NCI-H146 treated with DMSO at 0.1 percent for 48 hours (cell line): ENCODE measurements at regions not wholly inside any gene's neighbourhood (a gene's known extent, or its start where the extent isn't known, plus 50 kb on each side); places are given as distances from the start of the nearest gene placed in this dataset.
"Not testable (repeated sequence)": the region's sequence is repeated elsewhere in the genome, so short reads cannot be mapped to it uniquely, and the experiment has no call there.

Experiments used
- DNase-seq: peaks from one replicate; lab custom pipeline; 2025; ENCODE audit not compliant: unreplicated experiment; lab: John Stamatoyannopoulos, UW

DNA sequence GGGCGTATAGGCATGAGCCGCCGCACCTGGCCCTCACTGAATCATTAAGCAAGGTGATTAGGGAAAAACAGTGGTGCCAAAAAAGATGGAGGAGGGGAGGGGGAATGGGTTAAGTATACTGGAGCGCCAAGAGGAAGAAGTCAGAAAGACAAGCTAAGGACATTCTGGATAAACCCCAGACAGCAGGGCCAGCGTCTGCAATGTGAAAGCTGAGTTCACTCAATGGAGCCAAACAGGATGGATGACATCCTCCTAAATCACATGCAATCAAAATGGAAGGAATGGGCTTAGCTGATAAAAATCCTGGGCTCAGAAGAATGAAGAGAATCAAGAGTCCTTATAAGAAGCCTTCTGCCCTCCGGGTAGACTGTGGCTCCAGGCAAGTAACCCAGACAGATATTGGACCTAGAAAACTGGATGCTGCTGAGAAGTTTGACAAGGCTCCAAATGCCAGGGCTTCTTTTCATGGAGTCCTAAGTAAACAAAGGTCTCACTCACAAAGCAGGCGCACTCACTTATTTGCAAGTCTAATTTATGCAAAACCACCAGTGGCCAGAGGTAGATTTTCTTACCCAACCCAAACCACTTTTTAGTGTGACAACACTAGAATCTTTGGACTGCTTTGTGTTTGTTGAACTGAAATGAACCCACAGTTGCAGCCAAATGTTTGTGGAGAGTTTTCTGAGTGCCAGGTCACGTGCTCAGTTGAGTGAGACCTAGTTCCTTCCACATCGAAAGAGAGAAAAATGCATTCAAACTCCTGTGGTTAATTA is 519.1 kb upstream of the AUTS2 start:
- no peak for DNase-seq

DNA sequence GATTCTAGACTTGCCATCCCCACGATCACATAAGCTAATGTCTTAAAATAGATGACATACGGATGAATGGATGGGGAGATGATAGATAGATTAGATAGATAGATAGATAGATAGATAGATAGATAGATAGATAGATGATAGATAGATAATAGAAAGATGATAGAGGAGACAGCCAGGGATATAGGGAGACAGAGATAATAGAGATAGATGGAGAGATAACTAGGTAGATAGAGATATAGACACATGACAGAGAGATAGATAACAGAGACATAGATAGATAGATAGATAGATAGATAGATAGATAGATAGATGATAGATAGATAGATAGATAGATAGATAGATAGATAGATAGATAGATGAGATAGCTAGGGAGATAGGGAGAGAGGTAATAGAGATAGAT is 511.0 kb upstream of the AUTS2 start:
- DNase-seq = not testable (repeated sequence)

DNA sequence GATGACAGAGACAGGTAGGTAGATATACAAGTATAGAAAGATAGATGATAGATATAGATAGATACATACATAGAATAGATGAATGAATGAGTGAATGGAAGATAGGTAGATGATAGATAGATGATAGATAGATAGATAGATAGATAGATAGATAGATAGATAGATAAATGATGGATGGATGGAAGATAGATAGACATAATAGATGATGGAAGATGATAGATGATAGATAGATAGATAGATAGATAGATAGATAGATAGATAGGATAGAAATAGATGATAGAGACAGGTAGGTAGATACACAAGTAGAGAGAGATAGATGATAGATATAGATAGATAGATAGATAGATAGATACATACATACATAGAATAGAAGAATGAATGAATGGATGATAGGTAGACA is 510.1 kb upstream of the AUTS2 start:
- no peak for DNase-seq

DNA sequence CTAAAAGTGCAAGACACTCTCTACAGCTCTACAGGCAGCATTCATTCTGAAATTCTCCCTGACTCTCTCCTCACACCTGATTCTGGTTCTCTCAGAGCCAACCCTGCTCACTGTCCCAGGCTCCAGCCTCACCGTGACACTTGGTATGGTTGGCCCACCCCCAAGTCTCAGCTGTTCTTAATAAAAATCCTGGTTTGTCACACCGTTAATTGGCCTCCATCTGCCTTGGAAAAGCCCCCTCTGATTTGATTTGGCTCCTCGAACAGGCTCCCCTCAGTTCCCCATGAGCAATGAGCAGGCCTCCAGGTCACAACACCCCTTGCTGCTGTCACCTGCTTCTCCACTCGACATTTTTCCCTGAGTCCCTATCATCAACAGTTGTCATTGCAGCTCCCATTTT is 507.3 kb upstream of the AUTS2 start:
- DNase-seq = no peak

DNA sequence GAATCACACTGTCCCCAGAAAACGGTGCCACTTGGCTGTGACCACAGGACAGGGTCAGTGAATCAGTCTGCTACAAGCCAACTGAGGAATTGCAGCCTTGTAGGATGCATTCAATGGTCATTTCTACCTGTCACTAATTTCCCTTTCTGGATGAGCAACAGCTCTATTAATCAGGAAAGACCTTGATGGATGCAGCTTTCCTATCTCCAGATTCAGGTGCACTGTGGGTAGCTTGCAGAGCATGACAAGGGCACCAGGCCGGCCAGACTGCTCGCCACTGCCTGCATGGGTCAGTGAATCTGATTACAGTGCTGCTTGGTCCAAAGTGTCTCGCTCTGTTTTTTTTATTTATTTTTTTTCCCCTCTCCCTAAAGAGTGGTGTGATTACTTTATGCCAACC is 506.8 kb upstream of the AUTS2 start:
- no peak for DNase-seq

DNA sequence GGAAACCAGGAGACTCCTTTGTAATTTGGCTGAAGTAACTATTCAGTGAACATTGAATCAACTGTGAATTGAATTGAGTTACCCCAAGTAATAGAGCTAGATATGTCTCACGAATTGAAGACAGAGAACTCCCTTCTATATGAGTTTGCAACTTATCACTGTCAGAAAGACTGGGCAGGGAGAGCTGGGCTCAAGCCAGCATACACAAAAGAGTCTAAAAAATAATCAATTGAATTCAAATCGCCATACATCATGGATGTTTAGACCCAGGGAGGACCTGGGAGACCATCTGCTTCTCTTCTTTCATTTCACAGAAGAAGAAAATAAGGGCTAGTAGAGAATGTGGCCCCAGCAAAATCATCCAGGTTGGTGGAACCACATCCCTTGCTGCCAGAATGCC is 503.1 kb upstream of the AUTS2 start:
- no peak for DNase-seq

DNA sequence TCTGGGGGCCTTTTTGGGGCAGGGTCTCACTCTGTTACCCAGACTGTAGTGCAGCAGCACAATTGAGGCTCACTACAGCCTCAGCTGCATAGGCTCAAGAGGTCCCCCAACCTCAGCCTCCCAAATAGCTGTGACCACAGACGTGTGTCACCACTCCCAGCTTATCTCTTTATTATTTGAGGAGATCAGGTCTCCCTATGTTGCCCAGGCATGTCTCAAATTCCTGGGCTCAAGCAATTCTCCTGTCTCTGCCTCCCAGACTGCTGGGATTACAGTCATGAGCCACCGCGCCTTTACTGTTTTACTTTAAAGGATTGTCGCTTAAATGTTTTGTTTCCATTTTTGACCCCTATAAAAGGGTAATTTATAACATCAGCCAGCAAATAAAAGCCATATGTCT is 502.6 kb upstream of the AUTS2 start:
- no peak for DNase-seq

DNA sequence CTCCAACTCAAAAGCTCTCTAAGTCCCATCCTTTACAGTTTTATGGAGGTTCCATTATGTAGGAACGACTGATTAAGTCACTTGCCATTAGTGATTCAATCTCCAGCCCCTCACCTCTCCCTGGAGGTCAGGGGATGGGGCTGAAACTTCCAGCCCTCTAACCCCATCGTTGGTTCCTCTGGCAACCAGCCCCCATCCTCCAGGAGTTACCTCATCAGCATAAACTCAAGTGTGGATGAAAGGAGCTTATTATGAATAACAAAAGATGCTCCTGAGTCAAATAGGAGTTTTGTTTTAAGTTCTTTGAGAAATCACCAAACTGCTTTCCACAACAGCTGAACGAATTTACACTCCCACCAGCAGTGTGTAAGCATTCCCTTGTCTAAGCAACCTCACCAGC is 494.3 kb upstream of the AUTS2 start:
- DNase-seq = no peak

DNA sequence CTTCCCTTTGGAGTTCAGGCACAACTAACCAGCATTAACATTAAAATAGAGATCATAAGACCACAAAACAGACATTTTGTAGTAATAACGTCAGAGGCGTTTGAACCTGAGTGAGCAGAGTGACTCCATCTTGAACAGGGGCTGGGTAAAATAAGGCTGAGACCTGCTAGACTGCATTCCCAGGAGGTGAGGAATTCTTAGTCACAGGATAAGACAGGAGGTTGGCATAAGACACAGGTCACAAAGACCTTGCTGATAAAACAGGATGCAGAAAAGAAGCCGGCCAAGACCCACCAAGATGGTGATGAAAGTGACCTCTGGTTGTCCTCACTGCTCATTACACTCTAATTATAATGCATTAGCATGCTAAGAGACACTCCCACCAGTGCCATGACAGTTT is 493.2 kb upstream of the AUTS2 start:
- no peak for DNase-seq

DNA sequence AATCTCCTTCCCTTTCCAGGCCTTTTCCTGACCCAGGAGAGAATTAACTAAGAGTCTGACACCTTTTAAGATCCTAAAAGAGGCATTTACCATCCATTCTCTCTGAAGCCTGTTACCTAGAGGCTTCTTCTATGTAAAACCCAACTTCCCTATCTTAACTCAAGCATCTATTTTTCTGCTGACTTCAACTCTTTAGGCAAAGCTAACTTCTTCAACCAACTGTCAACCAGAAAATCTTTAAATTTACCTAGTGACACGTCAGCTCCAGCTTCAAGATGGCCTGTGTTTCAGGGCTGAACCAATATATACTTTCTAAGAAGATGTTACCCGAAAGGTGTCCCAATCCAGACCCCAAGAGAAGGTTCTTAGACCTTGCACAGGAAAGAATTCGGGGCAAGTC is 492.3 kb upstream of the AUTS2 start:
- no peak for DNase-seq

DNA sequence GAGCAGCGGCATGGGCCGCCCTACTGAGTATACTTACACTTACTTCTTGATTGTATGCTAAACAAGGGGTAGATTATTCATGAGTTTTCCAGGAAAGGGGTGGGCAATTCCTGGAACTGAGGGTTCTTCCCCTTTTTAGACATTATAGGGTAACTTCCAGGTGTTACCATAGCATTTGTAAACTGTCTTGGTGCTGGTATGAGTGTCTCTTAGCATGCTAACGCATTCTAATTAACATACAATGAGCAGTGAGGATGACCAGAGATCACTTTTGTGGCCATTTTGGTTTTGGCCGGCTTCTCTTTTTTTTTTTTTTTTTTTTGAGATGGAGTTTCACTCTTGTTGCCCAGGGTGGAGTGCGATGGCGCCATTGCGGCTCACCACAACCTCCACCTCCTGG is 491.8 kb upstream of the AUTS2 start:
- DNase-seq = not testable (repeated sequence)

DNA sequence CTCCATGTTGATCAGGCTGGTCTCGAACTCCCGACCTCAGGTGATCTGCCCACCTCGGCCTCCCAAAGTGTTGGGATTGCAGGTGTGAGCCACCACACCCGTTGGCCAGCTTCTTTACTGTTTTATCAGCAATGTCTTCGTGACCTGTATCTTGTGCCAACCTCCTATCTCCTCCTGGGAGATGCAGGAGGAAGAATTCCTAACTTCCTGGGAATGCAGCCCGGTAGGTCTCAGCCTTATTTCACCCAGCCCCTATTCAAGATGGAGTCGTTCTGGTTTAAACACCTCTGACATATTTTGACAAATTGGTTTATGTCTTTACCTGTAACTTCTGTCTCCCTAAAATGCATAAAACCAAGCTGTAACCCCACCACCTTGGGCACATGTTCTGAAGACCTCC is 491.3 kb upstream of the AUTS2 start:
- not testable (repeated sequence) for DNase-seq

DNA sequence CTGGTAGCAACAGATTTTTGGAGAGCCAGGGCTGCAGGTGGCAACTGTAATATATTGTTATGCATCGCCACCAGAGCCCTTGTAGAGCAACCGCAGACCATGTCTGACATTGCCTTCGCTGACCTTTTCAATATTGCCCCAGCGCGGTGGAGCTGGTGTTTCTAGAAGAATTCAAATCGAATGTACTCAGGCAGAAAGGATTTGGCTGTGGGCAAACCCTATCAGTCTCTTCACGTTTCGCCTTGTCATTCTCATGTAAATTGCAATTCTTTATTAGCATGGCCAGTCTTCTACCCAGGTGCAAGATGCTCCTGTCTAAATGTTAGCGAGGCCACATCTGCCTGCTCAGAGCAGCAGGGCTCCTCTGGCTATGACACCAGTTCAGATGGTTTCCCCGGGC is 490.2 kb upstream of the AUTS2 start:
- no peak for DNase-seq

DNA sequence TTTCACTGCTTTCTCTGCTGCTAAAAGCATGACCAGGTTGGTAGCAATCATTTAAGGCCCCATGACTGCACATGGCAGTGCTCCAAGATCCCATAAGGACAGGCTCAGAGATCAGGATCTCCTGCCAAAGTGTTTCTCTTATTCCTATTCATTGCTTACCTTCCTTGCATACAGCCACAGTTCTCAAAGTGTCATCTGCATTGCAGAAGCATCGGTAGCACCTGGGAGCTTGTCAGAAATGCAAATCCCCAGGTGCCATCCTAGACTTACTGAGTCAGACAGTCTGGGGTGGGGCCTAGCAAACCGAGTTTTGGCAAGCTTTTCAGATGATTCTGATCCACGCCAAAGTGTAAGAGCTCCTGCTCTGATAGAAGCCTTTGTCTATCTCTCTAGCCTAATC is 489.0 kb upstream of the AUTS2 start:
- no peak for DNase-seq

DNA sequence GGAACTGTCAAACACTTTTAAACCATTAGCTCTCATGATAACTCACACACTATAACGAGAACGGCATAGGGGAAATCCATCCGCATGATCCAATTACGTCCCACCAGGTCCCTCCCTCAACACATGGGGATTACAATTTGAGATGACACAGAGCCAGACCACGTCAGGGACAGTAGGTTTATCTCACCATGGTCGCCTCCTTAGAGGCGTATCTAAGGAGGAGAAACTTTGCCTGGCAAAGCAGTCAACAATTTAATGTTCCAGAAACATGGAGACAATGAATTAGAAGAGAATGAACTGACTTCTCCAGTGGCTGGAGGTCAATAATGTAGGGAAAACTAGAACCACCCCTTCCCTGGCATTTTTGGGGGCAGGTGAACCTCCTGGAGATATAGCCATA is 488.4 kb upstream of the AUTS2 start:
- DNase-seq = no peak

DNA sequence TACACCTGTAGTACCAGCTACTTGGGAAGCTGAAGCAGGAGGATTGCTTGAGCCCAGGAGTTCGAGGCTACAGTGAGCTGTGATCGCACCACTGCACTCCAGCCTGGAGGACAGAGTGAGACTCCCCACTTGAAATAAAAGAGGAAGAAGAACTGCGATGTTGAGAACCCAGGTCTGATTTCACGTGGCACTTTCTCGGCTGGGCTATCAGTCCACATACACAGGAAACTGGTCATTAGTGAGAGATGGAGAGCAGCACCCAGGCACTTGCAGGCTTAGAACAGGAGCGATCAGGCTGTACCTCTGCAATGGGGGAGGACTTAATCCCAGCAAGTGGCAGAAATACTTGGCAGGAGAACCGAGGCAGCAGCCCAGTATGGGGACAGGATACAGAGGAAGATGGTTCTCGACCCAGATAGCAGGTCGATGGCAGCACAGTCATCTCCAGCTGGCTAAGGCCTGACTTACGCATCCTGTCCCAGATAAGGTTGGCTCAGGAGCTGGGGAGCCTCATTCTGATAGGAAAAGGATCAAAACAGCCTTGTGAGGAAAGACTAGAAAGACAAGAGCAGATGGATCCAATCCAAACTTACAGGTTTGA is 487.7 kb upstream of the AUTS2 start:
- DNase-seq = no peak

DNA sequence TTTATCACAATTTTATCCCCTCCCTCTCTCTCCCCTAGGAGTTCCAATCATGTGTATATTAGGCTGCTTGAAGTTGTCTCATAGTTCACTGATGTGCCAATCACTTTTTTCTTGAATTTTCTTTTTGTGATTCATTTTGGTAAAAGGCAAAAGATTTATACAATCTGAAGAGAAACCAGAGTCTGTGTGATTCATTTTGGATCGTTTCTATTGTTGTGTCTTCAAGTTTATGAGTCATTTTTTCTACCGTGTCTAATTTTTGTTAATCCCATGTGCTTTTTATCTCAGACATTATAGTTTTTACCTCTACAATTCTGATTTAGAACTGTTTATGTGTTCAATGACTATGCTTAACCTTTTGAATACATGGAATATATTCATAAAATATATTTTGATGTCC is 483.9 kb upstream of the AUTS2 start:
- DNase-seq = no peak

DNA sequence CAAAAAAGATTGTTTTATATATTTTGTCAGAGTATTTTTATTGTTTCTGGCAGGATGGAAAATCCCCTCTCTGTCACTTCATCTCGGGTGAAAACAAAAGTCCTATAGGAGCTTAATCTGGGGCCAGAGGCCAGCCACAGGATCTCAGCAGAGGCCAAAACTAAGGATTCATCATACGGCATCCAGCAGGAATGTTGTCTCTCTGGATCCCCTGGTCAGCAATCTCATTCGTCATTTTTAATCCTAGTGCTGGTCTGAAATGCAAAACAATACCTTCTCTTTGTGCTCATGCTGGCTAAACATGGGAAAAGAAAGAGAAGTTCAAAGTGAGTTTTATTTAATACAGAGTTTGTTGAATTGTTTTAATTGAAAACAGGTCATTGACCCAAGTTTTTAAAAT is 482.5 kb upstream of the AUTS2 start:
- no peak for DNase-seq

DNA sequence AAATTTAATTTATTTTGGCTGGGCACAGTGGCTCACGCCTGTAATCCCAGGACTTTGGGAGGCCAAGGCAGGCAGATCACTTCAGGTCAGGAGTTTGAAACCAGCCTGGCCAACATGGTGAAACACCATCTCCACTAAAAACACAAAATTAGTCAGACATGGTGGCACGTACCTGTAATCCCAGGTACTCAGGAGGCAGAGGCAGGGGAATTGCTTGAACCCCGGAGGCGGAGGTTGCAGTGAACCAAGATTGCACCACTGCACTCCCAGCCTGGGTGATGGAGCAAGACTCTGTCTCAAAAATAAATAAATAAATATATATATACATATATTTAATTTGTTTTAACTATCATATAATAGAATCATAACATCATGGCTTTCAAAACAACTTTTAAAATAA is 482.1 kb upstream of the AUTS2 start:
- not testable (repeated sequence) for DNase-seq

DNA sequence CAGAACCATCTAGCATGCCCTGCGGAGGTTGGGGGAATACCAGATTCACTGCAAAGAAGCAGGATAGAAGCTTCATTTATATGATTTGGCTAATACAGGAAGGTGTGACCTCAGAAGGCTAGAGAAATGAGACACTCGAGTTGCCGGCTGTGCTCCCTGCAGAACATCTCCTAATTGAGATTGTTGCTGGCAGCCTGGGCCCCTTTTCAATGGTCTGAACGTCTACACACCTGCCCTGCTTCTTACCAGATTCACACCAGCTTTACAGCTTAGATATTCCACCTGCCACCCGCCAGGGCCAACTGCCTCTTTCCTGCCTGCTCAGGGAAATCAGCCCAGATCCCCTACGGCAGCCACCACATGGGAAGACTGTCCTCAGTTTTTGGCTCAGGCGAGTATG is 475.3 kb upstream of the AUTS2 start:
- DNase-seq = peak; percentile 55

DNA sequence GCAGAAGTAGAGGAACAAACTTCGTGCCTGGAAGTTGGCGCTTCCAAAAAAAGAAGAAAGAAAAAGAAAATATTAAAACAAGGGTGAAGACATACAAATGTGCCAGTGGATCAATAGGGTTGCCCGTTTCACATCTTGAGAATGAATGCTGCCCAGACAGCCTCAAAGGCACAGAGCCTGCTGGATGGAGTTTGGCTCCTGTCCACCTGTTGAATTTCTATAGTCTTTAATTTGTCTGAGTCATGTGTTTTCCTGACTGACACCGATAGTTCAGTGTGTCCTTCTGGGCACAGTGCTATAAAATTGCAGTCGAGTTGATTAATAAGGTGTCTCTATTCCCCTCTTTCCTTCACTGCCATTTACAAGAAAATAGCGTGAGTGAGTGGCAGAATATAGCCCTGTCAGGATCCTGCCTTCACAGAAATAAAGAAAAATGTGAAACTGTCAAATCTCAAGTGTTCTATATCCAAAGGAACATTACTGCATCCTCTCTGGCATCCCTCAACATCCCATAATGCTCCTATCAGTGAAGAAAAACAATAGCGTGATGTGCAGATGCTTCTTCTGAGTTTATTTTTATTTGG is 471.3 kb upstream of the AUTS2 start:
- DNase-seq = no peak

DNA sequence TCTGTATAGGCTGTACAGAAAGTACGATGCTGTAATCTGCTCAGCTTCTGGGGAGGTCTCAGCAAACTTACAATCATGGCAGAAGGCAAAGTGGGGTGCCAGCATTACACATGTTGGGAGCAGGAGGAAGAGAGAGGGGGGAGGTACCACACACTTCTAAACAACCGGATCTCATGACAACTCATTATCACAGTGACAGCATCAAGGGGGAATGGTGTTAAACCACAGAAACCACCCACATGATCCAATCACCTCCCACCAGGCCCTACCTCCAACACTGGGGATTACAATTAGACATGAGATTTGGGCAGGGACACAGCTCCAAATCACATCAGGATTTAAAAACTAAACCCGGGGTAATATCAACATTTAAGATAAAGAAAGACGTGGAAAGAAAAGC is 468.8 kb upstream of the AUTS2 start:
- no peak for DNase-seq

DNA sequence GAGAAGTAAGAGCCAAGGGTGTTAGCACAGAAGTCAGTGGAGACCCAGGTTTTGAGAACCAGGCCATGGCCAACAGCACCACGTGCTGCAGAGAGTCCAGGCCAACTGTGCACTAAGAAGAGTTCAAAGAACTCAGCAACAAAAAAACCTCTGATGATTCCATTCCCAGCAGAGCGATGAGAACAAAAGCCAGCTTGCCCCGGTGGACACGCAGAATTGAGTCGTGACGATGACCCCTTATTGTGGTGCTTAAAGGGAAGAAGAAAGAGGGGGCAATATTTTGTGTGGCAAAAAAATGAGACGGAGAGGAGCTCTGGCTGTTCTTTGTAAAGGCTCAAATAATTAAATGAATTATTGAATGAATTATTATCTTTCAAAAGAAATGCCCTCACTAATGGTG is 468.3 kb upstream of the AUTS2 start:
- DNase-seq = no peak
